Right lobe of liver (tissue), 4 donors: ENCODE measurements at regions not wholly inside any gene's neighbourhood (a gene's known extent, or its start where the extent isn't known, plus 50 kb on each side); places are given as distances from the start of the nearest gene placed in this dataset.

Experiments
- POLR2A ChIP-seq: fragments of 450-650 bp; IDR thresholded peaks from one replicate; pipeline ENCODE4 v1.6.1; 2017; ENCODE audit warnings: antibody characterized with exemption, mild to moderate bottlenecking
- TF ChIP-seq, protein P1 (sequence below), 4 donors: fragments of 200-600 bp in 3 of 4; fragments of 450-650 bp in 1 of 4; IDR thresholded peaks; one replicate each; pipeline versions ENCODE4 v1.5.1 to v1.8.0; 2016 to 2022; ENCODE audit warnings: antibody characterized with exemption in 4 of 4, mild to moderate bottlenecking in 2 of 4
- donor health status: DM: no; HTN: no; CAD: no.
- donor health status: DM: no; HTN: no; CAD: no.
- donor health status: DM: no; HTN: yes; CAD: no.

DNA sequence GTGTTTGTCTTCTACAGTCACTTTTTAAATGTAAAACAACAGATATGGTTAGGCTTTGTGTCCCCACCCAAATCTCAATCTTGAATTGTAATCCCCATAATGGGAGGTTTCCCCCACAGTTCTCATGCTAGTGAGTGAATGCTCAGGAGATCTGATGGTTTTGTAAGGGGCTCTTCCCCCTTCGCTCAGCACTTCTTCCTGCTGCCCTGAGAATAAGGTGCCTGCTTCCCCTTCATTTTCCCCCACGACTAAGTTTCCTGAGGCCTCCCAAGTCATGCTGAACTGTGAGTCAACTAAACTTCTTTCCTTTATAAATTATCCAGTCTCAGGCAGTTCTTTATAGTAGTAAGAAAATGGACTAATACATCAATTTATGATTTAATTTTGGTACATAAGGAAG lies 118.0 kb upstream of the SNTG2 start:
- TF ChIP-seq, protein P1, sequence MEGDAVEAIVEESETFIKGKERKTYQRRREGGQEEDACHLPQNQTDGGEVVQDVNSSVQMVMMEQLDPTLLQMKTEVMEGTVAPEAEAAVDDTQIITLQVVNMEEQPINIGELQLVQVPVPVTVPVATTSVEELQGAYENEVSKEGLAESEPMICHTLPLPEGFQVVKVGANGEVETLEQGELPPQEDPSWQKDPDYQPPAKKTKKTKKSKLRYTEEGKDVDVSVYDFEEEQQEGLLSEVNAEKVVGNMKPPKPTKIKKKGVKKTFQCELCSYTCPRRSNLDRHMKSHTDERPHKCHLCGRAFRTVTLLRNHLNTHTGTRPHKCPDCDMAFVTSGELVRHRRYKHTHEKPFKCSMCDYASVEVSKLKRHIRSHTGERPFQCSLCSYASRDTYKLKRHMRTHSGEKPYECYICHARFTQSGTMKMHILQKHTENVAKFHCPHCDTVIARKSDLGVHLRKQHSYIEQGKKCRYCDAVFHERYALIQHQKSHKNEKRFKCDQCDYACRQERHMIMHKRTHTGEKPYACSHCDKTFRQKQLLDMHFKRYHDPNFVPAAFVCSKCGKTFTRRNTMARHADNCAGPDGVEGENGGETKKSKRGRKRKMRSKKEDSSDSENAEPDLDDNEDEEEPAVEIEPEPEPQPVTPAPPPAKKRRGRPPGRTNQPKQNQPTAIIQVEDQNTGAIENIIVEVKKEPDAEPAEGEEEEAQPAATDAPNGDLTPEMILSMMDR (IDR thresholded peaks at IDR 0.05), result no peak
- TF ChIP-seq POLR2A, result no peak
